ENCODE measurements at regions not wholly inside any gene's neighbourhood (a gene's known extent, or its start where the extent isn't known, plus 50 kb on each side); places are given as distances from the start of the nearest gene placed in this dataset.

GRCh38 chr20:9919271-9920014 is 80.6 kb upstream of the PAK5 start:
- no peak for DNase-seq

- DNase-seq, result no peak
Measured at GRCh38 chr20:9918348-9918747, 79.5 kb upstream of the PAK5 start.

- peak in 1 of 3 experiments; percentile 47 for DNase-seq
Measured at GRCh38 chr20:9916761-9917160, 77.9 kb upstream of the PAK5 start.

- peak; percentile 43 to 83 (median 61) for DNase-seq
Measured at GRCh38 chr20:9912858-9913434, 74.1 kb upstream of the PAK5 start.

- DNase-seq, result no peak
Measured at GRCh38 chr20:9912290-9912689, 73.4 kb upstream of the PAK5 start.

- no peak for DNase-seq
Measured at GRCh38 chr20:9911519-9911918, 72.6 kb upstream of the PAK5 start.

GRCh38 chr20:9909167-9909566 is 70.3 kb upstream of the PAK5 start:
- no peak for DNase-seq

GRCh38 chr20:9903048-9903655 is 64.3 kb upstream of the PAK5 start:
- DNase-seq, result peak in 1 of 3 experiments; percentile 20

GRCh38 chr20:9889270-9889981 is 50.5 kb upstream of the PAK5 start:
- no peak for DNase-seq
